ENCODE measurements at regions not wholly inside any gene's neighbourhood (a gene's known extent, or its start where the extent isn't known, plus 50 kb on each side); places are given as distances from the start of the nearest gene placed in this dataset.
"Not testable (repeated sequence)": the region's sequence is repeated elsewhere in the genome, so short reads cannot be mapped to it uniquely, and the experiment has no call there.

DNA sequence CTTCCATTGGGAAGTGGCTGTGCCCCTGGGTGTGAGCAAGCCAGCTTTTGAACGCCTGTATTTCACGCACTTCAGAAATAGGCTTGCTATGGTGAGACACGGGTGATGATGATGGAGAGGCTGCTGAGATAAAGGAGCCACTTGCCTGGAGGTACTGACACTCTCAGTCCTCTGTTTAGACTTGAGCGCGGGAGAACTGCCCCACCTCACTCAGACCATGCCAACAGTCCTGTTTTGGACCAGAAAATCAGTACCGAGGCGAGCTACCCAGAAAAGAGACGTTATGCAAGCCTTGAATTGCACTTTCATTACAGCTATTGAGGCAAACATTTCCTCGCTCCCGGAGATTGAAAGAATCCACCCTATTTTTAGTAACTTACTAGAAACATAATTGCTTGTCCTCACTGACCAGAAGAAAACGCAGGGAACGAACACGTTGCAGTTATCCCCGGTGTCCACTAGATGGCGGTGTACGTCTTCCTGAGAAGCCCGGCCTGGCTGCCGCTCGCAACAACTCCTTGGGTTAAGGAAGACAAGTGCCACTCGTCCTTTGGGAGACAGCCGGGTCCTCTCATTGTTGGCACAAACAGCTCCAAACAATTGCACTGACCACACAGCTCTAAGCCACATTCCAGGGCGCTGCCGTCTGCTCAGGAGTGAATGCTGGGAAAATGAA is 142.4 kb downstream of the PSAT1 start:
- Histone ChIP-seq H3K9me3 (no peaks in the 10 kb centered on the region), H3K27me3 (no peaks in the 10 kb centered on the region), H3K4me3 (peak overlapping the region in 1 of 4 donors; percentile 24), H3K27ac (no peak overlapping the region), H3K36me3 (no peaks in the 10 kb centered on the region), H3K4me1 (peaks cover 0 to 12% of the 10 kb centered on the region in 2 donors)
- peak; percentile 57 to 65 for DNase-seq
- peak; percentile 81 for ATAC-seq
- intact Hi-C loops (cut with DNase I; ENCODE audit: low total_unique reads) (loop anchor here (5.0 kb wide), 1 partner anchor 693 kb away; no protein-coding TSS in a partner anchor), in situ Hi-C loops (cut with MboI; ENCODE audit: low sequenced_read_pairs in 4 of 4) (no loop called here)
- TF ChIP-seq POLR2A (IDR thresholded peaks at IDR 0.05): no peak
- TF ChIP-seq, protein P1, sequence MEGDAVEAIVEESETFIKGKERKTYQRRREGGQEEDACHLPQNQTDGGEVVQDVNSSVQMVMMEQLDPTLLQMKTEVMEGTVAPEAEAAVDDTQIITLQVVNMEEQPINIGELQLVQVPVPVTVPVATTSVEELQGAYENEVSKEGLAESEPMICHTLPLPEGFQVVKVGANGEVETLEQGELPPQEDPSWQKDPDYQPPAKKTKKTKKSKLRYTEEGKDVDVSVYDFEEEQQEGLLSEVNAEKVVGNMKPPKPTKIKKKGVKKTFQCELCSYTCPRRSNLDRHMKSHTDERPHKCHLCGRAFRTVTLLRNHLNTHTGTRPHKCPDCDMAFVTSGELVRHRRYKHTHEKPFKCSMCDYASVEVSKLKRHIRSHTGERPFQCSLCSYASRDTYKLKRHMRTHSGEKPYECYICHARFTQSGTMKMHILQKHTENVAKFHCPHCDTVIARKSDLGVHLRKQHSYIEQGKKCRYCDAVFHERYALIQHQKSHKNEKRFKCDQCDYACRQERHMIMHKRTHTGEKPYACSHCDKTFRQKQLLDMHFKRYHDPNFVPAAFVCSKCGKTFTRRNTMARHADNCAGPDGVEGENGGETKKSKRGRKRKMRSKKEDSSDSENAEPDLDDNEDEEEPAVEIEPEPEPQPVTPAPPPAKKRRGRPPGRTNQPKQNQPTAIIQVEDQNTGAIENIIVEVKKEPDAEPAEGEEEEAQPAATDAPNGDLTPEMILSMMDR (IDR thresholded peaks at IDR 0.05 in 4 of 5, conservative IDR thresholded peaks at IDR 0.05 in 1 of 5): peak; percentile 59 to 93 (median 78)

DNA sequence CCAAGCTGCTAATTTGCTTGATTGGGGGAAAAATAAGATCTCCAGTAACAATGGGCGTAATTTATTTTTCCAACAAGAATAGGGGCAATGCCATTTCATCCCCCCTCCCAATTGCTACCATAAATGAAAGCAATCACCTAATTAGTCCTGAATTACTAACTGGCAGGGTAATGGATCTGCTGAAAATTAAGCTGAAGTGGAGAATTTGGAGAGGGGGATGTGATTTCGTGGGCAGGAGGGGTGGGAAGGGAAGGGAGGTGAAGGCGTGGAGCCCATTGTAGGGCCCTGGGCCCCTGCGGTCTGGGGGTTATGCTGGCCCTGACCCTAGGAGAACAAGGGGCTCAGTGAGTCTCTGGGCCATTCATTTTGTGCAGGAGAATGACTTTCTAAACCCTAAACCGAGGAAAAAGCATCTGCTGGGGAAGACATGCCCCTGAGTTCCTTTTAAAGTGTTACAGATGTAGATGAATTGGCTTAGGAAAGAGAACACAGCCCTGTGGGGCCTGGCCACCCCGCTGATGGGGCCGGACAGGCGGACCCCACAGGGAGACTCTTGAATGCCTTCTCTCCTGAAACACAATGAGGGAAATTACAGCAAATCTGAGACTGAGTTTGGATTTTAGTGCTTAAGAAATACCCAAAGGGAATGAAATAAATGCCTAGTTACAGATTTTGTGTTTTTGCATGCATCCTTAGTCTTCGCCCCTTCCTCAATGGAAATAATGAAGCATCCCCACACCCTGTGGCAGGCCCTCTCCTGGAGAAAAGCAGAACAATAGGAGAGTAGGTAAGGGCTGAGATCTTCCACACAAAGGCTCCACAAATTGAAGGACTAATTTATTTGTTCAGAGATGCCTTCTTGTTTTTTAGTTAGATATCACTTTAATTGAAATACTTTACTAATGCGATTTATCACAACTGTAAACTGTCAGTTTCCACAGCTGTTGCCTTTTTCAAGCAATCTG is 143.2 kb downstream of the PSAT1 start:
- peaks cover 0 to 12% of the 10 kb centered on the region in 2 donors for H3K4me1 ChIP-seq
- no peaks in the 10 kb centered on the region for H3K27me3 ChIP-seq
- in situ Hi-C loops (cut with MboI; ENCODE audit: low sequenced_read_pairs in 4 of 4) (no loop called here), intact Hi-C loops (cut with DNase I; ENCODE audit: low total_unique reads) (loop anchor here (5.0 kb wide), 1 partner anchor 692 kb away; no protein-coding TSS in a partner anchor)
- DNase-seq (no peak), ATAC-seq (no peak)
- no peak overlapping the region for H3K4me3 ChIP-seq
- H3K36me3 ChIP-seq: no peaks in the 10 kb centered on the region
- H3K27ac ChIP-seq: no peak overlapping the region
- no peak for TF ChIP-seq POLR2A (IDR thresholded peaks at IDR 0.05)
- TF ChIP-seq, protein P1 (IDR thresholded peaks at IDR 0.05 in 4 of 5, conservative IDR thresholded peaks at IDR 0.05 in 1 of 5): no peak
- H3K9me3 ChIP-seq: no peaks in the 10 kb centered on the region

- TF ChIP-seq, protein P1 (IDR thresholded peaks at IDR 0.05 in 4 of 5, conservative IDR thresholded peaks at IDR 0.05 in 1 of 5): no peak
- TF ChIP-seq POLR2A (IDR thresholded peaks at IDR 0.05): no peak
- in situ Hi-C loops (cut with MboI; ENCODE audit: low sequenced_read_pairs in 4 of 4): no loop called here
- H3K36me3 ChIP-seq: no peaks in the 10 kb centered on the region
- no peaks in the 10 kb centered on the region for H3K9me3 ChIP-seq
- H3K4me3 ChIP-seq: no peak overlapping the region
- intact Hi-C loops (cut with DNase I; ENCODE audit: low total_unique reads): no loop called here
- DNase-seq (no peak), ATAC-seq (no peak)
- no peak overlapping the region for H3K27ac ChIP-seq
- peaks cover 0 to 12% of the 10 kb centered on the region in 2 donors for H3K4me1 ChIP-seq
- H3K27me3 ChIP-seq: no peaks in the 10 kb centered on the region
Observed at GRCh38 chr9:78441396-78441795, 144.5 kb downstream of the PSAT1 start.

DNA sequence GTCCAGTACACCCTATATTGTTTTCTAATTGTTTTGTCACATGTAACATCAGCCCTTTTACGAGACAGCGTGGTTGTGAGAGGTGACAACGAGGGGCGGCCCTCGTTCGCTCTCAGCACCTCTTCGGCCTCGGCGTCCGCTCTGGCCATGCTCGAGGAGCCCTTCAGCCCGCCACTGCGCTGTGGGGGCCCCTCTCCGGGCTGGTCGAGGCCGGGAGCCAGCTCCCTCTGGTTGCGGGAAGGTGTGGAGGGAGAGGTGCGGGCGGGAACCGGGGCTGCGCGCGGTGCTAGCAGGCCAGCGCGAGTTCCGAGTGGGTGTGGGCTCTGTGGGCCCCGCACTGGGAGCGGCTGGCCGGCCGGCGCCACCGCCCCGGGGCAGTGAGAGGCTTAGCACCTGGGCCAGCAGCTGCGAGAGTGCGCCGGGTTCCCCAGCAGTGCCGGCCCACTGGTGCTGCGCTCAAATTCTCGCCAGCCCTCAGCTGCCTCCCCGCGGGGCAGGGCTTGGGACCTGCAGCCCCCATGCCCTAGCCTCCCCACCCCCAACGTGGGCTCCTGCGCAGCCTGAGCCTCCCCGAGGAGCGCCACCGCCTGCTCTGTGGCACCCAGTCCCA is 145.0 kb downstream of the PSAT1 start:
- in situ Hi-C loops (cut with MboI; ENCODE audit: low sequenced_read_pairs in 4 of 4) (no loop called here), intact Hi-C loops (cut with DNase I; ENCODE audit: low total_unique reads) (no loop called here)
- DNase-seq: no peak
- Histone ChIP-seq H3K27me3 (no peaks in the 10 kb centered on the region), H3K36me3 (no peaks in the 10 kb centered on the region), H3K27ac (no peak overlapping the region), H3K4me3 (no peak overlapping the region), H3K4me1 (peaks cover 0 to 12% of the 10 kb centered on the region in 2 donors), H3K9me3 (no peaks in the 10 kb centered on the region)
- no peak for ATAC-seq
- TF ChIP-seq, protein P1 (IDR thresholded peaks at IDR 0.05 in 4 of 5, conservative IDR thresholded peaks at IDR 0.05 in 1 of 5): no peak
- no peak for TF ChIP-seq POLR2A (IDR thresholded peaks at IDR 0.05)

DNA sequence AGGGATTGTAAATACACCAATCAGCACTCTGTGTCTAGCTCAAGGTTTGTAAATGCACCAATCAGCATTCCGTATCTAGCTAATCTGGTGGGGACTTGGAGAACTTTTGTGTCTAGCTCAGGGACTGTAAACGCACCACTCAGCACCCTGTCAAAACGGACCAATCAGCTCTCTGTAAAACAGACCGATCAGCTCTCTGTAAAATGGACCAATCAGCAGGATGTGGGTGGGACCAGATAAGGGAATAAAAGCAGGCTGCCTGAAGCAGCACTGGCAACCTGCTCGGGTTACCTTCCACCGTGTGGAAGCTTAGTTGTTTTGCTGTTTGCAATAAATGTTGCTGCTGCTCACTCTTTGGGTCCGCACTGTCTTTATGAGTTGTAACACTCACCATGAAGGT is 145.7 kb downstream of the PSAT1 start:
- H3K9me3 ChIP-seq; intact Hi-C loops (cut with DNase I; ENCODE audit: low total_unique reads); H3K36me3 ChIP-seq; H3K27ac ChIP-seq; in situ Hi-C loops (cut with MboI; ENCODE audit: low sequenced_read_pairs in 4 of 4); DNase-seq; H3K4me3 ChIP-seq; H3K27me3 ChIP-seq; ATAC-seq: not testable (repeated sequence)
- H3K4me1 ChIP-seq: peaks cover 0 to 12% of the 10 kb centered on the region in 2 donors

Data from gastrocnemius medialis (tissue), 4 donors.